ENCODE measurements at regions not wholly inside any gene's neighbourhood (a gene's known extent, or its start where the extent isn't known, plus 50 kb on each side); places are given as distances from the start of the nearest gene placed in this dataset.
A peak's percentile ranks its signal among the peaks of the same experiment; 100 is the strongest.

DNA sequence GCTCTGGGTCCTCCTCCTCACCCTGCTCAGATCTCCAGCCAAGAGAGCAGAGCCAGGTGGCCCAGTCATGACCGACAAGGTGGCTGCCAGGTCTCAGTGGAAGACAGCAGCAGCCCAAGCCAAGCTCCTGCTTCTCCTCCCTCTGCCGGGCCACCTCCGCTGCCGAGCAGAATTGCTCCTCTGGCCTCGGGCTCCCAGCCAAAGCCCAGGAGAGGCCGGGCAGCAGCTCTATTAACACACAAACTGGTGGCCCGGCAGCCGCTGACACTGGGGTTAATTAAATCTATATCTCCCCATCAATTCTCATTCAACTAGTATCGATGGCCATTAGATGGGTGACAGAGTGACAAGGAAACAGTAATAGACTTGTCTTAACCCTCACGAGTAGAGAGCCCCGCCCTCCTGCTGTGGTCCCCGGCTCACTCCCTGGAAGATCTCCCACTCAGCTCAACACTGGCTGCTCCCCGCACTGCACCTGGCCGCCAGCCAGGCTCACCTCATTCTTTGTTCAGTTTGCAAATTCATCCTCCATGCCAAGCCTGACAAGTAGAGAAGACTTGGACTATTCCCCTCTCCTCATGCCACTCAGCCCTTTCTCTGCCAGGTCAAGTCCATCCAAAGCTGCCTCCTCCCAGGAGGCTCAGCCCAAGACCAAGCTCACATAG is 74.1 kb upstream of the UNC5B start:
- intact Hi-C loops (cut with DNase I) = no loop called here
- Histone ChIP-seq H3K36me3 (no peaks in the 10 kb centered on the region), H3K27ac (no peak overlapping the region), H3K9me3 (no peaks in the 10 kb centered on the region), H3K27me3 (no peaks in the 10 kb centered on the region), H3K4me3 (replicated peaks in 1 of 3) (no peak overlapping the region), H3K4me1 (peaks cover 0 to 8% of the 10 kb centered on the region in 2 donors)
- TF ChIP-seq, protein P1, sequence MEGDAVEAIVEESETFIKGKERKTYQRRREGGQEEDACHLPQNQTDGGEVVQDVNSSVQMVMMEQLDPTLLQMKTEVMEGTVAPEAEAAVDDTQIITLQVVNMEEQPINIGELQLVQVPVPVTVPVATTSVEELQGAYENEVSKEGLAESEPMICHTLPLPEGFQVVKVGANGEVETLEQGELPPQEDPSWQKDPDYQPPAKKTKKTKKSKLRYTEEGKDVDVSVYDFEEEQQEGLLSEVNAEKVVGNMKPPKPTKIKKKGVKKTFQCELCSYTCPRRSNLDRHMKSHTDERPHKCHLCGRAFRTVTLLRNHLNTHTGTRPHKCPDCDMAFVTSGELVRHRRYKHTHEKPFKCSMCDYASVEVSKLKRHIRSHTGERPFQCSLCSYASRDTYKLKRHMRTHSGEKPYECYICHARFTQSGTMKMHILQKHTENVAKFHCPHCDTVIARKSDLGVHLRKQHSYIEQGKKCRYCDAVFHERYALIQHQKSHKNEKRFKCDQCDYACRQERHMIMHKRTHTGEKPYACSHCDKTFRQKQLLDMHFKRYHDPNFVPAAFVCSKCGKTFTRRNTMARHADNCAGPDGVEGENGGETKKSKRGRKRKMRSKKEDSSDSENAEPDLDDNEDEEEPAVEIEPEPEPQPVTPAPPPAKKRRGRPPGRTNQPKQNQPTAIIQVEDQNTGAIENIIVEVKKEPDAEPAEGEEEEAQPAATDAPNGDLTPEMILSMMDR (IDR thresholded peaks at IDR 0.05) = no peak
- no peak for TF ChIP-seq POLR2A (IDR thresholded peaks at IDR 0.05)
- 19 to 39% methylated on average over 14 of the region's 14 CpGs for WGBS, 2 donors
- peak; percentile 61 to 63 for DNase-seq

DNA sequence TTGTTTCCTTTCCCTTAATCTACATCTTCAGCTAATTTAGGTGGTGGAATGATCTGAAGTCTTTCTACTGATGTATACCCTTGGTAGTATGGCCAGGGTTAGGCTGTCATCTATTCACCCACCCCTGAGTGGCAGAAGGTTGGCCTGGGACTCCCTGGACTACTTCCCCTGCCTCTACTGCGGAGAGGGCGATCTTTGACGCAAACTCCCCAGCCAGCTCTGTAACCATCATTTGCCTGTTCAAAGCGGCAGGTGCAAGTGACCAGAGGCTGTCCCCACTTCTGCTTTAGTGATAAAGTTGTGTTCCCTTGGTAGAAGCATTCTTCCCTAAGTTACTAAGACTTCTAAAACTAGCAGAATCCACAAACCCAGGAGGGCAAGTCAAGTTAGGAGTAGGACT is 70.8 kb upstream of the UNC5B start:
- Histone ChIP-seq H3K27ac (no peak overlapping the region), H3K36me3 (no peaks in the 10 kb centered on the region), H3K4me1 (peaks cover 0 to 8% of the 10 kb centered on the region in 2 donors), H3K27me3 (no peaks in the 10 kb centered on the region), H3K4me3 (replicated peaks in 1 of 3) (no peak overlapping the region), H3K9me3 (no peaks in the 10 kb centered on the region)
- TF ChIP-seq, protein P1 (IDR thresholded peaks at IDR 0.05) = no peak
- TF ChIP-seq POLR2A (IDR thresholded peaks at IDR 0.05) = no peak
- intact Hi-C loops (cut with DNase I) = no loop called here
- WGBS, 2 donors = 89 to 96% methylated on average over 4 of the region's 4 CpGs
- DNase-seq = no peak

DNA sequence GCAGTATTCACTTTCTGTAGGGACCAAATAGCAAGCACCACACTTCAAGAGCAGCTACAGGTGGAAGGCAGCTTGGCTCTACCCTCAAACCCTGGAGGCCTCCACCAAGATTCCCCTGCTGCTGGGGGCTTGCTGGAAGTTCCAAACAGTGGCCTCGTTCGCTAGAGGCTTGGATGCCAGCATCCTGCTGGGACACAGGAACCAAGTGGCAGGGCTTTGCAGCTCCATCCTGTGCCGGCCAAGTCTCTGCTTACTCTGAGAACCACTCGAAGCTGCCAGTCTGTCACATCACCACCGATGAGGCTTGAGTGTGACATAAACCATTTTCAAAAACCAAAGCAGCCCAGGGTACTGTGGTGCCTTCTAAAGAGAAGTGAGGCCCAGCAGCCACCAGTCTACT is 69.2 kb upstream of the UNC5B start:
- no peak overlapping the region for H3K4me3 ChIP-seq (replicated peaks in 1 of 3)
- H3K9me3 ChIP-seq = no peaks in the 10 kb centered on the region
- no peaks in the 10 kb centered on the region for H3K36me3 ChIP-seq
- peaks cover 0 to 3% of the 10 kb centered on the region in 2 donors for H3K4me1 ChIP-seq
- intact Hi-C loops (cut with DNase I) = no loop called here
- WGBS, 2 donors = 80% methylated on average over 5 of the region's 5 CpGs; no CpG with 5 or more reads in 1 of the 2 donors
- H3K27me3 ChIP-seq = no peaks in the 10 kb centered on the region
- TF ChIP-seq, protein P1 (IDR thresholded peaks at IDR 0.05) = no peak
- no peak for TF ChIP-seq POLR2A (IDR thresholded peaks at IDR 0.05)
- no peak overlapping the region for H3K27ac ChIP-seq
- DNase-seq = no peak

DNA sequence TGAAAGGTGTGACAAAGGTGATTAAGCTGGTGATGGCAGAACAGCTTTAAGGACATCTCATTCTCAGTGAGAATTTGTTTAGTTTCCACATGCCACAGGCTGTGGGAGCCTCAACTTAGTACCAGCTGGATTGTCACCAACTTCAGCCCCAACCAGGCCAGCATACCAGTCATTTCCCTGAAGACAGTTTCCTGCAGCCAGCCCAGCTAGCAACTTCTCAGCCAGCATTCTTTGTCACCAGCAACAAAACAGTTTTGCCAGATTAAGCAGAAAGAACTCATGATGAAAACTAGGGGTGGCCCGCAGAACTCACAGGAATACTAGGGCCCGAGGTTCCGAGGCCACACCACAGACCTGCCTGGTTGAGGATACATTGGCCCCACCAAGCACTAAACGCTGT is 68.8 kb upstream of the UNC5B start:
- Histone ChIP-seq H3K4me3 (replicated peaks in 1 of 3) (no peak overlapping the region), H3K27me3 (no peaks in the 10 kb centered on the region), H3K27ac (no peak overlapping the region), H3K4me1 (no peaks in the 10 kb centered on the region), H3K9me3 (no peaks in the 10 kb centered on the region), H3K36me3 (no peaks in the 10 kb centered on the region)
- TF ChIP-seq POLR2A (IDR thresholded peaks at IDR 0.05) = no peak
- TF ChIP-seq, protein P1 (IDR thresholded peaks at IDR 0.05) = no peak
- intact Hi-C loops (cut with DNase I) = no loop called here
- WGBS, 2 donors = 93 to 98% methylated on average over 4 of the region's 4 CpGs
- DNase-seq = no peak

DNA sequence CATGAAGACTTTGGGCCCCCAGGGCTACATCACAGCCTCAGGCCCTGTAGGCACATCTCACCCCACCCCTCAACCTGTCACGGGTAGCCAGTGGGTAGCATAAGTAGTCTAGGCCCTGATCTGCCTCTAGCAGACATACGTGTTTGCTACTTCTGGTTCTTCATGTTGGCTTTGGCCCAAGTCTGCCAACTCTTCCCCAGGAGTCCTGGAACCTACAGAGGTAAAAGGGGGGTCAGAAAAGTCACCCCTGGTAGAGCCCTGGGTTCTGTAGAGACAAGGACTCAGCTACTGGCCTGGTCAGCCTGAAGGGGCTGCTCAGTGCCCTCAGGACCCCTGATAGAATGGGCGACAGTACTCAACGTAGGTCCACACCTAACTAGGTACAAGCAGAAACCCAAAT is 67.5 kb upstream of the UNC5B start:
- no peaks in the 10 kb centered on the region for H3K4me1 ChIP-seq
- H3K27ac ChIP-seq = no peak overlapping the region
- H3K4me3 ChIP-seq (replicated peaks in 1 of 3) = no peak overlapping the region
- H3K27me3 ChIP-seq = no peaks in the 10 kb centered on the region
- DNase-seq = no peak
- no peaks in the 10 kb centered on the region for H3K36me3 ChIP-seq
- H3K9me3 ChIP-seq = no peaks in the 10 kb centered on the region
- WGBS, 2 donors = 90 to 96% methylated on average over 4 of the region's 4 CpGs
- no peak for TF ChIP-seq POLR2A (IDR thresholded peaks at IDR 0.05)
- TF ChIP-seq, protein P1 (IDR thresholded peaks at IDR 0.05) = no peak
- intact Hi-C loops (cut with DNase I) = no loop called here

All from thyroid gland (tissue), 4 donors.